GM12875 (cell line): ENCODE measurements at regions not wholly inside any gene's neighbourhood (a gene's known extent, or its start where the extent isn't known, plus 50 kb on each side); places are given as distances from the start of the nearest gene placed in this dataset.

Experiments
- H3K4me3 ChIP-seq: one replicate; pipeline ENCODE4 v1.5.1; 2011; ENCODE audit warnings: low read depth, low read length, control low read depth
- TF ChIP-seq, protein P1 (sequence below): IDR thresholded peaks from 2 replicates; pipeline ENCODE4 v1.5.1; 2011; ENCODE audit warnings: low read depth, mild to moderate bottlenecking, control low read depth, inconsistent platforms, low read length, moderate library complexity, borderline replicate concordance; ENCODE audit not compliant: insufficient read depth

GRCh38 chr1:226793620-226794276 is 54.7 kb upstream of the ITPKB start:
- H3K4me3 ChIP-seq: no peak overlapping the region
- TF ChIP-seq, protein P1, sequence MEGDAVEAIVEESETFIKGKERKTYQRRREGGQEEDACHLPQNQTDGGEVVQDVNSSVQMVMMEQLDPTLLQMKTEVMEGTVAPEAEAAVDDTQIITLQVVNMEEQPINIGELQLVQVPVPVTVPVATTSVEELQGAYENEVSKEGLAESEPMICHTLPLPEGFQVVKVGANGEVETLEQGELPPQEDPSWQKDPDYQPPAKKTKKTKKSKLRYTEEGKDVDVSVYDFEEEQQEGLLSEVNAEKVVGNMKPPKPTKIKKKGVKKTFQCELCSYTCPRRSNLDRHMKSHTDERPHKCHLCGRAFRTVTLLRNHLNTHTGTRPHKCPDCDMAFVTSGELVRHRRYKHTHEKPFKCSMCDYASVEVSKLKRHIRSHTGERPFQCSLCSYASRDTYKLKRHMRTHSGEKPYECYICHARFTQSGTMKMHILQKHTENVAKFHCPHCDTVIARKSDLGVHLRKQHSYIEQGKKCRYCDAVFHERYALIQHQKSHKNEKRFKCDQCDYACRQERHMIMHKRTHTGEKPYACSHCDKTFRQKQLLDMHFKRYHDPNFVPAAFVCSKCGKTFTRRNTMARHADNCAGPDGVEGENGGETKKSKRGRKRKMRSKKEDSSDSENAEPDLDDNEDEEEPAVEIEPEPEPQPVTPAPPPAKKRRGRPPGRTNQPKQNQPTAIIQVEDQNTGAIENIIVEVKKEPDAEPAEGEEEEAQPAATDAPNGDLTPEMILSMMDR: no peak

GRCh38 chr1:226792368-226792767 is 53.3 kb upstream of the ITPKB start:
- TF ChIP-seq, protein P1: no peak
- no peak overlapping the region for H3K4me3 ChIP-seq

DNA sequence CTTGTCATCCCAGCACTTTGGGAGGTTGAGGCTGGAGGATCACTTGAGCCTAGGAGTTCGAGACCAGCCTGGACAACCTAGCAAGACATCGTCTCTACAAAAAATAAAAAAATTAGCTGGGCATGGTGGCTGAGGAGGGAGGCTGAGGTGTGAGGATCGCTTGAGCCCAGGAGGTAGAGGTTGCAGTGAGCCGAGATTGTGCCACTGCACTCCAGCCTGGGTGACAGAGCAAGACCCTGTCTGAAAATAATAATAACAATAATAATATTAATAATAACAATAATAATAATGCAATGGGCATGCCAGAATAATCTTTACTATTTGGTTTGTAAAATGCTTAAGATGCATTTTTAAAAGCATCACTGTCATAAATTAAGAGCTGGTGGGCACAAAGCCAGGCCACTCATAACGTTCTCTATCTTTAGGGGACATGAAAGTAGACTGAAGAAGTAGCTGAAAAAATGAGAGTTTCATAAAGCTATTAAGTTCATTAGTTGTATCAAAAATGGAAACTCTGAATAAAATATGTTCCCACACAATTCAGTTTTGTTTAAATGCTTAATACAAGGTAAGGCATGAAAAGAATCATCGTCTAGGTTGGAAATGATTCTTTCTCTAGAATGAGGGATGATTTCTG is 51.6 kb upstream of the ITPKB start:
- TF ChIP-seq, protein P1: no peak
- H3K4me3 ChIP-seq: no peak overlapping the region

DNA sequence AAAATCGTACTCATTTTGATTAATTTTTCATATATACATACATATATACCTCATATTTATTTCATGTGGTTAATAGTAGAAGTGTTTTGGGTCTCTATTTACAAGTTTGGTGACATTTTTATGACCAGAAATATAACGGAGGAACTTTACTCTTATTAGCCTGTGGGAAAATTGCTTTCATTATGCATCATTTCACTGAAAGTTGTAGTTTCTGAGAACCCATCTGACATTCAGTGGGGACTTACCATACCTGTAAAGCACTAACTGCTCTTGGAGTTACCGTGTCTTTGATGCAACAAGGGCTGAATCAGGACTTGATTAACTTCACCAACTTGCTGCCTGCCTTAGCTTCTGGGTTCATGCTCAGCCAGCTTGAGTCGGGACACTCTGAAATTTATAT is 49.9 kb upstream of the ITPKB start:
- TF ChIP-seq, protein P1: no peak
- no peak overlapping the region for H3K4me3 ChIP-seq
